Renal cortical epithelial cell (primary cell): ENCODE measurements at regions not wholly inside any gene's neighbourhood (a gene's known extent, or its start where the extent isn't known, plus 50 kb on each side); places are given as distances from the start of the nearest gene placed in this dataset.

ENCODE experiments used
- DNase-seq: peaks from one replicate; pipeline ENCODE4 v3.0.0-alpha.2; 2011; ENCODE audit warnings: low read depth

DNA sequence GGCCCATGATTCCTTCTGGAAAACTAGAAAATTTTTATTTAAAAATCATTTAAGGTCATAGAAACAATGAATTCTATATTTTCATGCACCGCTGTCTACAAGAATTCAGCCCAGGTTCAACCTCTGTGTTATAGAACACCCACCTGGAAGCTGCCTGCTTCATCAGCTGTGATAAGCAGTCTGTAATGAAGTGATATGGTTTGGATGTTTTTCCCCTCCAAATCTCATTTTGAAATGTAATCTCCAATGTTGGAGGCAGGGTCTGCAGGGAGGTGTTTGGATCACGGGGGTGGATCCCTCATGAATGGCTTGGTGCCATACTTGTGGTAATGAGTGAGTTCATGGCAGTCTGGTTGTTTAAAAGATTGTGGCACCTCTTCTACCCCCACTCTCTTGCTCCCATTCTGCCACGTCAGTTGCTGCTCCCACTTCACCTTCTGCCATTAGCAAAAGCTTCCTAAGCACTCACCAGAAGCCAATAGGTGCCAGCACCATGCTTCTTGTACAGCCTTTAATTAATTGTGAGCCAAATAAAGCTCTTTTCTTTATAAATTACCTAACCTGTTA lies 55.6 kb downstream of the MRPL32 start:
- no peak for DNase-seq

DNA sequence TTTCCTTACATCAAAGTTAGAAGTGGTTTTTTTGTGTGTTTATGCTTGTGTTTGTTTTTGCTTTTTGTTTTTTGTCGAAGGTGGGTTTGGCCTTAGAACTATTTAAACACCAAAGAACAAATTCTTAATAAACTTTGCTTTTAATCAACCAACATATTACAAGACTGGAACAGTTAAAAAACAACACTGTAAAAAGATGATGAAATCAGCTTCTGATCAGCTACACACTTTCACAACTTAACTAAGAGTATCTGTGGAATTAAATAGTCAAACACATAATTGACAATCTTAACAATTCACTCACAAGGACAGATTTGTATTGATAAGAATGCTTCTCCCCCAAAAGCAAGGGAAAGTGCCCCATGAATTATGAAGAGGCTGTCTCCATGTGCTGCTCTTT lies 58.8 kb downstream of the MRPL32 start:
- no peak for DNase-seq

DNA sequence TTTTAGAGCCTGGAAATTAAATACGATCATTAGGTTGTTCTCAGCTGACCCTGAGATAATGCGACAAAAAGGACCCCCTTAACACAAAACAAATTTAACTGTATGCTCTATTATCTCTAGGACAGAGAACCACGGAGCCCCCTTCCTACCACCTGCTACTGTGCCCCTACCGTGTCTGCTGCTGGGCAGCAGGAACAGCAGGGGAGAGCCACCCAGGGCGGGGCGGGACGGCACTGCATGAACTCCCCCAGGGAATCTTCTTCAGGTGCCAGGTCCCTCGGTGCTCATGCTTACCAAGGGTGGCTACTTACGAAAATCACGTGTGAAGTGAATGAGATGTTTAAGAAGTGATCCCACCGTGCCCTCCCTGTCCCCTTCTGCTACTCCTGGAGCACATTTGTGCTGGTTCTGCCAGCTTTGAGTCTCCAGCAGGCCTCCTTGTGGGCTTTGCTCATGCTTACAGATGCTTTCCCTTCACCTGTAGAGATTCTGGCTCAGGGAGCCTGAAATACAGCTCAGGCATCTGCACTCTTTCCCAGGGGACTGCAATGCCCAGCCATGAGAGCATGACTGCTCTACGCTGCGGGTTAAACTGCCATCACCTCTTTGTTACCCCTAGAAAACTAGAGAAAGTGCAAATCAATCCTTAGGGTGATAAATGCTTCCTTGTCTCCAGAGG lies 59.9 kb downstream of the MRPL32 start:
- DNase-seq, result no peak

DNA sequence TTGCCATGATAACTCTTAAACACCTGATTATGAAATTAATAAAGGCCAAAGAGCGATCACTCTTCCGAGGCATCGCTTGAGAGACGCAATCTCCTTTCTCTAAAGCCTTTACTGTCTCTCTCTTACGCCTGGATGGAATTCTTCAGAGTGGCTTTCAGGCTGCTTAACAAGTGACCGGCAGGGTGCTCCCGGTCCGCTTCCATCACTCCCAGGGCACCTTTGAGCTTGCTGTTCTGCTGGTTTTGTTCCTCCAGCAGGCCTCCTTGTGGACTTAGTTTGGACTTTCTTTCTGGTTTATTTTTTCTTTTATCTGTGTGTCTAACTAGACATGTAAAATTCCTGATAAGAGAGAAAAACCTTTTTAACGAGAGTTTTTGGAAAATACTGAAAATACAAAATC lies 60.9 kb downstream of the MRPL32 start:
- no peak for DNase-seq

DNA sequence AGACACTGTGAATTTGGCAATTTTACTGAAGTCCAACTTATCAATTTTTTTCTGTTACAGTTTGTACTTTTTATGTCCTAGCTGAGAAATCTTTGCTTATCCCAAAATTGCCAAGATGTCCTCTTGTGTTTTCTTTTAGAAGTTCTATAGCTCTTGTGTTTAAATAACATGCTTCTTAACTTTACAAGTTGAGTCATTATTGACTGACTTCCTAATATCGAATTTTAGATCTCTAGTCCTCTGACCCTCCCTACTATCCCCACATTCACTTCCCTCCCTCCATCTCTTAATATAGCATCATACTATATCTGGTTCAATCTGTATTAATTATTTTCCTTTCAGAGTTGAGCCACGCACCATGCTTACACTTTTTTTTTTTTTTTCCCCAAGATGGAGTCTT lies 61.9 kb downstream of the MRPL32 start:
- no peak for DNase-seq

DNA sequence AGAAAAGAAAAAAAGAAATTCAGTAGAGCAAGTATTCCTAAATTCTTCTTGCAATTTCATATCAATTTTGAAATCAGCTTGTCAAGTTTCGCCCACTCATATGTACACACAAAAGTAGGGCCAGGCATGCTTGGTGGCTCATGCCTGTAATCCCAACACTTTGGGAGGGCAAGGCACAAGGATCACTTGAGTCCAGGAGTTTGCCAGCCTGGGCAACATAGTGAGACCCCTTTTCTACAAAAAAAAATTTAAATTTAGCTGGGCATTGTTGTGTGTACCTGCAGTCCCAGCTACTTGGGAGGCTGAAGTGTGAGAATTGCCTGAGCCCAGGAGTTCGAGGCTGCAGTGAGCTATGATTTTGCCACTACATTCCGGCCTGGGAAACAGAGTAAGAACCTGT lies 65.4 kb downstream of the MRPL32 start:
- DNase-seq, result no peak

DNA sequence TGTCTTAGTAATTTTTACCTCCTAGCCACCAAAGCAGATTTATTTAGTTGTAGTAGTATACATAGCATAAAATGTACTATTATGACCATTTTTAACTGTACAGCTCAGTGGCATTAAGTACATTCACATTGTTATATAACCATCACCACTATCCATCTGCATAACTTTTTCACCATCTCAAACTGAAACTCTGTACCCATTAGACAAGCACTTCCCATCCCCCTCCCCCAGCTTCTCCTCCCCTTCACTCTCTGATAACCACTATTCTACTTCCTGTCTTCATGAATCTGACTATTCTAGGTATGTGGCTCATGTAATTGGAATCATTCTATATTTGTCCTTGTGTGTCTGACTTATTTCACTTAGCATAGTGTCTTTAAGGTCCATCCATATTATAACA lies 71.9 kb downstream of the MRPL32 start:
- no peak for DNase-seq

DNA sequence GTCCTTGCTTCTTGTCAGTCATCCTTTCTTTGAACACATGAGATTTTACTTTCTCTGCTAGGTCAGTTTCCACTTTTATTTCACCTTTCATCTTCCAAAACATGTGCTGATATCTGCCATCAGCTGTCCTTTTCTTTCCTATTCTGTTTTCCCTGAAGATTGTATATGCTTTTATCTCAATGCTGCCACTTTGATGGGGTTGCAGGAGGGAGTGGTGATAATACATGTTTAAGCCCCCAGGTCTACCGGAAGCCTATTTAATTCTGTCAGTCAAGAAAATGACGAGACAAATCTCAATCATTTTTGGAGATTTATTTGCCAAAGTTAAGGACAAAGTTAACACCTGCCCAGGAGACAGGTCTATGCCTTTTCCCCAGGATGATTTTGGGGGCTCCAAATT lies 73.8 kb downstream of the MRPL32 start:
- no peak for DNase-seq

DNA sequence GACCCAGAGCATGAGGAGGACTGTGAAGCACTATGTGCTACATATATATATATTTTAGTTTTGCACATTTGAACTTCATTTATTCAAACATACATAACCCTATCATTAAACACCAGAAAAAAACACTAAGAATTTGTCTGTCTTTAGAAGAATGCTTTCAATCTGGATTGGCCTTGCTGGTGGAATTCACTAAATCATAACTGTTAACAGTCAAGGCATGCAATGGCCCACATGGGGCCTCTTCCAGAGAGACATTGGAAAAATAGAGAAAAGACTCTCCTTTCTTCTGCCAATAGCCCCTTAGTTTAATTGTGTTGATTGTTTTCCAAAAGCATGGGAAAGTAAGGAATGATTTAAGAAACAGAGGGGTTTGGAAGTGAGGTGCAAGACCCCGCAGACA lies 77.9 kb downstream of the MRPL32 start:
- DNase-seq, result no peak

DNA sequence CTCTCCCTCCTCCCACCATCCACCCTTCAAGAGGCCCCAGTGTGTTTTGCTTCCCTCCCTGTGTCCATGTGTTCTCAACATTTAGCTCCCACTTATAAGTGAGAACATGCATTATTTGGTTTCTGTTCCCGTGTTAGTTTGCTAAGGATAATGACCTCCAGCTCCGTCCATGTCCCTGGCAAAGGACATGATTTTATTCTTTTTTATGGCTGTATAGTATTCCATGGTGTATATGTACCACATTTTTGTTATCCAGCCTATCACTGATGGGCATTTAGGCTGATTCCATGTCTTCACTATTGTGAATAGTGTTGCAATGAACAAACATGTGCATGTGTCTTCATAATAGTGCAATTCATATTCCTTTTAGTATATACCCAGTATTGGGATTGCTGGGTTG lies 79.7 kb downstream of the MRPL32 start:
- no peak for DNase-seq

DNA sequence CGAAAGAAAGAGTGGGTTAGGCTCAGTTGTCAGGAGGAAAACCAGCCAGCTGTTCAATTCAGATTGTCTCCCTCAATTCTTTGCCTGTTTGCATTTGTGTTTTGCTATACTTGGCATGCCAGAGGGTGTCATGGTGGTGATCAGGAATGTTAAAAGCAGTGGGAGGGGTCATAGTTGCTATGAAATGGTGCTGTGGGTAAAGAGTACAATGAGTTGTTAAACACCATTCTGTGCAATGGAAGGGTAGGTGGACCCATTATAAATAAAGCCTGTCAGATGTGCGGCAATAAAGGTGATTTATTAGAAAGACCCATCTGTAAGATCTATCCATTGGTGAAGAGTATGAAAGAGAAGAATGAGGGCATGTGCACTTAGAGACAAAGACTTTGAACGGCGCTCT lies 82.2 kb downstream of the MRPL32 start:
- peak; percentile 14 for DNase-seq

DNA sequence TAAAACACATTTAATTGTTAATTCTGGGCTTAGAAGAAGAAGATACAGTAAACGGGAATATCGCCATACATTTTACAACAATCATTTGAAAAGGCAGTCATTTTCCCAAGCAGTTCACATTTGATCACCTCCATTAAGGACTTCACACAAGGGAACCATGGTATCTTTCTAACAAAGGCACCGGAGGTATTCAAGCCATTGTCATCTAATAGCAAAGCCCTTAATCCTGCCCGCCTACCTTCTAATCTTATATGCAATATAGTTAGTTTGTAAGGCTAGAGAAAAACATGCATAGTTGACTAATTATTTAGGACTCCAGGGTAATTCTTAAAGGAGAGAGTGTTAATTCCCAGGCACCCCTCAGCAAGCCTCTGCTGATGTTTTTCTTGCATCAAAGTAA lies 83.1 kb downstream of the MRPL32 start:
- DNase-seq, result no peak

DNA sequence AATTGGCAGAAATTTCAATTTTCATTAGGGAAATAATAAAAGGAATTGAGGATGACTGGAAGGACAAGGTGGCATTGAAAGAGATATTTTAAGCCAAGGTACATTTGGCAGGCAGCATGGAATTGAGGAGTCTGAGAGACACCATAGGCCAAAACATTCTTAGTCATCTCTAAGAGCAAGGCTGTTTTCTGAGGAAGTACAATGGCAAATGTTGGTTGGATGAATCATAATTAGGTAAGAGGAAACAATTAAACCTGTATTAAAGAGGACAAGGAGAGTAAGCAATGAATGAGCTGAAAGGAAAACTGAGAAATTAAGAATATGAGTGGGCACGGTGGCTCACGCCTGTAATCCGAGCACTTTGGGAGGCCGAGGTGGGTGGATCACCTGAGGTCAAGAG lies 86.3 kb downstream of the MRPL32 start:
- peak; percentile 57 for DNase-seq

DNA sequence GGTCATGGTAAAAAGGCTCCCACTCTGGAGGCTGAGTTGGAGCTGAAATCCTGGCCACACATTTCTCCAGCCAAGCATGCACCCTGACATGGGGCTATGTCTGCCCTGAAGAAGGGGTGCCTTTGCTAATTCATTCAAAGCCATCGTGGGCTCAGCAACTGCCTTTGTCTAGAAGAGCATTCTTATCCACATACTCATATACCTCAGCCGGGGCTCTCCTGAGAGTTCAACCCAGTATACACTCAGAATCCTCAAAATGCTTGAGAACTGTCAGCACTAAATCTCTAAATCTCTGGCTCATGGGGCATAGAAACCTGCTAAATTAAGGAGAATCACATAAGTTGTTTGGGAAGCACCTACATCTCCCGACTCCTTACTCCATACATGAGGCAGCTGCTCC lies 89.3 kb downstream of the MRPL32 start:
- peak; percentile 1 for DNase-seq

DNA sequence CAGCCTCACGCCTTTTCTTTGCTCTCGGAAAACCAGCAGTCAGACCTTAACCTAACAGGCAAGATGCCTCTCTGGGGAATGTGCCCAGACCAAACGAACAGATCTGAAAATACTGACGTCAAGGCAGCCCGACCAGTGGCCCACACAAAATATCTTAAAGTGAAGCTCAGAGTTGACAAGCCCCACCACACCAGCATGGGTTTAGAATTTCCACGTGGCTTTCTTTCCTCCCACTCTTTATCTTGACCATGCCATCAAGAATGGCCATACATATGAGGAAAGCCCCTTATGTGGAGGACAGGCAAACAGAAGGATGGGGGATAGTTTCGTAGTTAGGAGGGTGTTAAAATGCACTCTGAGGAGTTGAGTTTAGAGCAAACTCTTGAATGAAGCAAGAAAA lies 89.8 kb downstream of the MRPL32 start:
- DNase-seq, result no peak

DNA sequence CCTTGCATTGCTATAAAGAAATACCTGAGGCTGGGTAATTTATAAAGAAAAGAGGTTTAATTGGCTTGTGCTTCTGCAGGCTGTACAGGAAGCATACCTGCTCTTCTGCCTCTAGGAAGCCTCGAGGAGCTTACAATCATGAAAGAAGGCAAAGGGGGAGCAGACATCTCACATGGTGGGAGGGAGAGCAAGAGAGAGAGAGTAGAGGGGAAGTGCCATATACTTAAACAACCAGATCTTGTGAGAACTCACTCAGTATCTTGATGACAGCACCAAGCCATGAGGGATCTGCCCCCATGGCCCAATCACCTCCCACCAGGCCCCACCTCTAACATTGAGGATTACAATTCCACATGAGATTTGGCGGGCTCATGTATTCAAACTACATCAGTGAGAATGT lies 79.1 kb upstream of the HECW1 start:
- no peak for DNase-seq

DNA sequence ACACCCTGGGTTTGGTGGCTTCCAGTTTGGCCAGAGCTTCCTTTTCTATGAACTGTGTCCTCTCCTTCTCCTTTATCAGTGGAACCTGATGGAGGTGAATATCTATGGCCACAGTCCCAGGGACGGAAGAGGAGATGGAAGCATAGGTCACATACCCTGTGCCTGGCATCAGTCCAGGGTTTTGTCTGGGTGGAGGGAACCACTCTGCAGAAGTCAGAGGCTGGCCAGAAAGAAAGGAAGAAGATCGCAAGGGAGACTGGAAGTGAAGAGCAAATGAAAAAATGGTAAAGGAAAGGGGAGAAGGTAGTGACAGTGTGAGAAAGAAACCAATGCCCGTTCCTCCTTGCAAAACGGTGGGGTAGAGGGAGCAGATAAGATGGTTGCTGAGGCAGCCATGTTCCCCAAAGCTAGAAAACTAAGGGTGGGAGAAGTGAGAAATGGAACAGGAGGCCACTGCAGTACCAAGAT lies 77.9 kb upstream of the HECW1 start:
- no peak for DNase-seq

DNA sequence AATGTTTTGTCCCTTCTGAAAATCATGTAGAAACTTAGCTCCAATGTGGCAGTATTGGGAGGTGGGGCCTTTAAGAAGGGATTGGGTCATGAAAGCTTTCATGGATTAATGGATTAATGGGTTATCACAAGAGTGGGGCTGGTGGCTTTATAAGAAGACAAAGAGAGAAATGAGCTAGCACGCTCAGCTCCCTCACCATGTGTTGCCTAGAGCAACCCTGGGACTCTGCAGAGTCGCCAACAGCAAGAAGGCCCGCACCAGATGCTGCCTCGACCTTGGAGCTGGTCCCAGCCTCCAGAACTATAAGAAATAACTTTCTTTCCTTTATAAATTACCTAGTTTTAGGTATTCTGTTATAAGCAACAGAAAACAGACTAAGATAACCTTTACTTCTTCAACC lies 74.9 kb upstream of the HECW1 start:
- DNase-seq, result no peak

DNA sequence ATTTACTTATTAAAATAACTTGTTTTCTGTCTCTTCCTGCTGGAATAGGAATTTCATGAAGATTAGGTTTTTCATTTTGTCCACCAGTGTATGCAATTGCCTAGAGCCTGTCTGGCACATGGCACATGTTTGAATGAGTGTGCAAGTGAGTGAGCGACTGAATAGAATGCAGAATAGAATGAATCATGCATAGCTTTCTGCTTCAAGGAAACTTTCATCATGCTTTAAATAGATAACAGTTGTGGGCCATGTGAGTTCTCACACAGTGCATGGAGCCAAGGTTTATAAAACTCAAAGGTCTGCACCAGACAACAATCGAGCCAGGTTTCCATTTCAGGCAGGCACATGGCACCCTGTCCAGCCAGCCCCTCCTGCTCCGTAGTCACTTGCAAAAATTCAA lies 74.2 kb upstream of the HECW1 start:
- no peak for DNase-seq

DNA sequence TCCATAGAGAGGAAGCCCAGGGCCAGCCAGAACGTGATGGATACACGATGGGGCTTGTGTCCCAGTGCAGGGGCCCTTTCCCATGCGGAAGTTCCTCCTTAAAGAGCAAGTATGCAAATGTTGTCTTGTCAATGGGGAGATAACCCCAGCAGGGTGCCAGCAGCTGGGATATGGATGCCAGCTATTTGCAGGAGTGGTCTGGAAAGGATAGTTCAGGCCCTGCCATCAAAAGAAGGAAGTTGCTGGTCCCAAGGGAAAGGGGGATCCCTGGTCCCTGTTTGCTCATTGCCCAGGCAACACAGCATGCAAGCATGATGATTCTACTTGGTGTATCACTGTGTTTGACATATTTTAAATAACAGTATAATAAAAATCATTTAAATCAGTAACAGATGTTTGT lies 73.1 kb upstream of the HECW1 start:
- no peak for DNase-seq

DNA sequence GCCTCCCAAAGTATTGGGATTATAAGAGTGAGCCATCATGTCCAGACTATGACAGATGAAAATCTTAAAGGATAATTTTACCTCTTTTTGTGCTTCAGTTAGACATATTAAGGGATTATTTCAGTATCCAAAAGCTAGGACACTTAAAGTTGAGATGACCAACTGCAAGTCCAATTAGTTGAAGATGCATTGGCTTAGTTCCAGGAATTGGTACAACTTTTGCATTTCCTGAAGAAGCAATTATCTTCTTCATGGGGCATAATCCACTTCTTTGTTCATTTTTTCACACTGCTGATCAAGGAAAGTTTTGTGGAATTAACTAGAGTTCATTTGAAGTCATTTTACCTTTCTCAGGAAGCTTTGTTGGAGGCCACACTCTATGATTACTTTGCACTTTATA lies 72.0 kb upstream of the HECW1 start:
- DNase-seq, result no peak

DNA sequence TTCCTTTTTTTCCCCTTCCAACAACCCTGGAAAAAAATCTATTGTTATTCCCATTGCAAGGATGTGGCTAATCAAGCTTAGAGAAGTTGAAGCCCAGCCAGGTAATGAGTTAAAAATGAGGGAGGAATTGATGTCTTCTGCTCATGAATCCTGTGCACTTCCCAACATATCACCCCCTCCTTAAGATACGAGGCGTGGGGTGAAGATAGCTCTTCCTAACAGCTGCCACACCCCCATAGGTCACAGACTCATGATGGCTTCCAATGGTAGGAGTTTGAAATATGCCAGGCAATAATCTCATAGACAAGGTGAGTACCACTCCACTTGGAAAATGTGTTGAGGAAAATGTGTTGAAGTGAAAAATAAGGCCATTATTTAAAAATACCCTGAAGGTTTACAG lies 71.3 kb upstream of the HECW1 start:
- DNase-seq, result no peak

DNA sequence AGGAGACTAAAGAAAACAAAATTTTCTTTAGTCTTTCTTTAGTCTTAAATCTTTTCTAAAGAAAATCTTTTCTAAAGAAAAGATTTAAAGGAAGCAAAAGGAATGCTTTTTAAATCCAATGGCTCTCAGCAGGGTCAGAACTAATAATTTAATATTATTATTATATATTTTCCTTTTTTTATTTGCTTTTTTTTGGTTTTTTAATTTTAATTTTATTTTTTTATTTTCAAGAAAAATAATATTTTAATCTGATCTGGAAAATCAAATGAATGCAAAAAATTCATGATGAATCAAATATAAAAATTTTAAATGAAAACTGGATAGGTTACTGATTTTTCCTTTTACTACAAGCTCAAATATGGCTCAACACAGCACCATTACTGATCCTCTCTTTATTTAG lies 70.7 kb upstream of the HECW1 start:
- no peak for DNase-seq

DNA sequence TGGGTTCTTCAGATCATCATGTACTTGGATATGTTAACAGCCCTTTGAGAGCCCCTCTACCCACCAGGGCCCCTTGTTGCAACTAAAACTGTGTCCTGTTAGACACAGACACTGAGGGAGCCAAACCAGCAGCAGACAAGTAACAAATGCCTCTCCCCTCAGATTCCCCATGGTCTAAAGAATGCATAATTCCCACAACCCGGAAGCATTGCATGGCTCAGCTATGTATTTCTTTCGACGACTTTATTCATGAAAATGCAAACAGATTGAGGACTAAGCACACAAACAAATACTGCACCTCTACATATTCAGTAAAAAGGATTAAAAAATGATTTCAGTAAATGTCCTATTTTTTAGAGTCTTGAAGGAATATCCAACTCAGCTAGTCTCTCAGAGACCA lies 70.1 kb upstream of the HECW1 start:
- no peak for DNase-seq
